Activated T-helper 2 cell treated with anti-CD3 and anti-CD28 coated beads, Interferon-gamma antibody, Interleukin-2, Interleukin-4, amounts not matched to agents 10 μg/mL and 5 μg/mL and 100 μg/mL, durations not matched to agents 14 hours and 24 hours and 36 hours (primary cell): ENCODE measurements at regions not wholly inside any gene's neighbourhood (a gene's known extent, or its start where the extent isn't known, plus 50 kb on each side); places are given as distances from the start of the nearest gene placed in this dataset.
"Not testable (repeated sequence)": the region's sequence is repeated elsewhere in the genome, so short reads cannot be mapped to it uniquely, and the experiment has no call there.

ENCODE experiments used
- DNase-seq: peaks from one replicate; pipeline ENCODE4 v3.0.0; 2021; ENCODE audit warnings: low spot score
- H3K27ac Mint-ChIP-seq: one replicate; pipeline ENCODE4 v1.8.0; 2021; ENCODE audit warnings: mixed read lengths
- H3K27me3 Mint-ChIP-seq: one replicate; pipeline ENCODE4 v1.8.0; 2021; ENCODE audit warnings: low read depth, mixed read lengths
- H3K36me3 Mint-ChIP-seq: one replicate; pipeline ENCODE4 v1.8.0; 2021; ENCODE audit warnings: low read depth, mixed read lengths
- H3K4me1 Mint-ChIP-seq: one replicate; pipeline ENCODE4 v1.8.0; 2021; ENCODE audit warnings: low read depth, mixed read lengths
- H3K4me3 Mint-ChIP-seq: one replicate; pipeline ENCODE4 v1.8.0; 2021; ENCODE audit warnings: low read depth, mild to moderate bottlenecking, moderate library complexity, mixed read lengths
- H3K9me3 Mint-ChIP-seq: one replicate; pipeline ENCODE4 v1.8.0; 2021; ENCODE audit warnings: mixed read lengths
- intact Hi-C: fragments of 100-400 bp; cut with micrococcal nuclease; formaldehyde crosslinking; loops from one replicate; pipeline ENCODE4 v1.15.1; 2023

DNA sequence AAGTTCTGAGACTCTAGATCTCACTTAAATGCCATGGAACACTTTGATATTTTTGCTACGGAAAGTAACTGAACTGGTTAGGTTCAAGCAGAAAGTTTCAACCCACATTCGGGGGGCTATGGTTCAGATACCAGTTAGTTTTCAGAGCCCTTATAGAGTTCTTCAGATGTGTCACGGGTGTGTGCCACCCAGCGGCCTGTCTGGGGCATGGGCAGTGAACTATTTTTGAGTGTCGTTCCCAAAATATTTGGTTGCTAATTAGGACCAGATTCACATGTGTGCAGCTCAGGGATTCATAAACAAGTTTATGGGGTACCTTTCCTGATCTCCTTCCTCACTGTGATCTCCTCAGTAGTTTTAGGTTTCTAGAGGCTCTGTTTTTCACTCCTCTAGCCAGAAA lies 271.9 kb downstream of the C7orf25 start:
- no peak for DNase-seq
- intact Hi-C loops, result no loop called here
- H3K27me3 Mint-ChIP-seq, result no peaks in the 10 kb centered on the region
- no peak overlapping the region for H3K27ac Mint-ChIP-seq
- no peaks in the 10 kb centered on the region for H3K4me1 Mint-ChIP-seq
- H3K36me3 Mint-ChIP-seq, result no peaks in the 10 kb centered on the region
- H3K9me3 Mint-ChIP-seq, result no peaks in the 10 kb centered on the region
- H3K4me3 Mint-ChIP-seq, result no peak overlapping the region

DNA sequence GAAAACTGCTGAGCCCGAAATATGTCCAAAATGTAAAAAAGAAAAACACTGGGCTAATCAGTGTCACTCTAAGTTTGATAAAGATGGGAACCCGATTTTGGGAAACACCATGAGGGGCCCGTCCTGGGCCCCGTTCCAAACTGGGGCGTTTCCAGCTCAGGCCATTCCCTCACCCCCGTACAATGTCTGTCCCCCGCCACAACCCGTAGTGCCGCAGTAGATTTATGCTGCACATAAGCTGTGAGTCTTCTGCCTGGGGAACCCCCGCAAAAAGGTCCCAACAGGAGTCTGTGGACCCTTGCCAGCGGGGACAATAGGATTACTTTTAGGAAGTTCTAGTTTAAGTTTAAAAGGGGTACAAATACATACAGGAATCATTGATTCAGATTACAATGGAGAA lies 275.5 kb downstream of the C7orf25 start:
- H3K4me3 Mint-ChIP-seq, H3K36me3 Mint-ChIP-seq, H3K27ac Mint-ChIP-seq, intact Hi-C loops, H3K27me3 Mint-ChIP-seq, DNase-seq, H3K9me3 Mint-ChIP-seq, H3K4me1 Mint-ChIP-seq: not testable (repeated sequence)

DNA sequence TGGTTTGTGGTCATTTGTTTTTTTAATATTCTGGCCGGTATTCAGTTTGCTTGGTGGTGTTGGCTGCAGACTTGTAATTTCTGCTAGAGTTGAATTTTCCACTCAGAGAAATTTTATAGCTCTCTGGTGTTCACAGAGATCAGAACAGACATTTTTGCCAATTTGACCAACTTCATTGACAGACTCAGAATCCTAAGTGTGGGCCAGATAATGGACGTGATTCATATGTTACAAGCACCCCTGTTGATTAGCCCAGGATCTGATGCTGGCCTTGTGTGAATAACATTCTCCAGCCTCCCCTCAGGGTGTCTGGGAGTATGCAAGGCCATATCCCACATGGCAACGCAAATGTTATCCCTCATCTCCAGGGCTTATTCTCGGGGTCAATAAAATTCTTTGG lies 283.8 kb downstream of the C7orf25 start:
- Mint-ChIP-seq H3K4me1 (no peaks in the 10 kb centered on the region), H3K27me3 (no peaks in the 10 kb centered on the region), H3K9me3 (no peaks in the 10 kb centered on the region), H3K27ac (no peak overlapping the region), H3K4me3 (no peak overlapping the region), H3K36me3 (no peaks in the 10 kb centered on the region)
- no peak for DNase-seq
- intact Hi-C loops, result no loop called here

DNA sequence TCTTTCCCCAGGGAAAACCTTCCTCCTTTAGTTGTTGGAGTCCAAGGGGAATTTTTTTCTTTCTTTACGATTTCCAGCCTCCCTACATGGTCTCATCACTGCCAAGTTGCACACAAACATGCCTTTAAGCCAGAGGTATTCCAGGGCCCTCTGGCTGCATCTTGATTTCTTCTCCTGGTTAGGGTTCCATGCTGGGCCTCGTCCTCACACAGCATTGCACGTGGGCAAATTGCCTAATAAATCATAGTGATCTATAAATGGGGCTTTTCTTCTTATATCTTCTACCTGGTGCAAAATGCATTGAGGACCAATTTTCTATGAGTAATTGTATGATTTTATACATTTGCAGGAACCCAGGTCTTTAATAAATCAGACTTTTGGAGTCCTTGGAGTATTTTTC lies 284.2 kb downstream of the C7orf25 start:
- no peaks in the 10 kb centered on the region for H3K4me1 Mint-ChIP-seq
- H3K9me3 Mint-ChIP-seq, result no peaks in the 10 kb centered on the region
- H3K36me3 Mint-ChIP-seq, result no peaks in the 10 kb centered on the region
- intact Hi-C loops, result no loop called here
- H3K4me3 Mint-ChIP-seq, result no peak overlapping the region
- H3K27me3 Mint-ChIP-seq, result no peaks in the 10 kb centered on the region
- DNase-seq, result no peak
- no peak overlapping the region for H3K27ac Mint-ChIP-seq

DNA sequence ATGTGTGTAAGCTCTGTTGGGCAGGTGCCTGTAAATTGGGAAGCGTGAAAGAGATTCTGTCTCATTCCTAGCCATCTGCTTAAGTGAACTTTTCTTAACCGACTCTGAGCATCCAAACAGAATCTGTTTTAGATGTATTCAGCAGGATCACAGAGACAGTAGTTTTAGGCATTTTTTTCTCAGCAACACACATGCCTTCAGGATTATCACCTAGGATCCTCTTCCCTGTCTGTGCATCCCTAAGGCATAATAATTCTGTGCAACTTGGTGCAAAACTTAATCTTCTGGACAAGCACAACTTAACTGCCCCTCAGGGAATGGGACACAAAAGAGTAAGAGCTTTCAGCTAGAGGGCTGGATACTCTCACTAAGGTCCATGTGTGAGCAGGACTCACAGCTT lies 284.8 kb downstream of the C7orf25 start:
- intact Hi-C loops, result no loop called here

DNA sequence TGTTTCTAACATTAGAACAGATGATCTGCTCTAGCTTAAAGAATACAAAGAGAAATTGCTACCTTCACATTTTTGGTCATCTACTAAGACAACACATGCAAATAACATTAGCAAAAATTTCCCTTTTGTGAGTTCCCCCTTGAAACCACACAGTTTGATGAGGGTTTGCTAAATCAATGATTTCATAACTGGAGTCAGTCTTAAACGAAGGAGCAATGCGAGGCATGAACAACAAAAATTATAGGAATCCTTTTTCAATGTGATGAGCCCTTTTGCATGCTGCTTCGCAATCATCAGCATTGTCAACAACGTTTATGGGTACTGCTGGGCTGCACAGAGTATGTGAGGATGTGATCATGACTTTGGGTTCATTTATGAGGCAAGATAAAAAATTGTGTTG lies 286.4 kb downstream of the C7orf25 start:
- Mint-ChIP-seq H3K36me3 (no peaks in the 10 kb centered on the region), H3K27me3 (no peaks in the 10 kb centered on the region), H3K27ac (no peak overlapping the region), H3K9me3 (no peaks in the 10 kb centered on the region), H3K4me3 (no peak overlapping the region), H3K4me1 (no peaks in the 10 kb centered on the region)
- intact Hi-C loops, result no loop called here
- no peak for DNase-seq

More for the DNA sequence above, 284.8 kb downstream of the C7orf25 start:
- DNase-seq, result no peak
- Mint-ChIP-seq H3K27me3 (no peaks in the 10 kb centered on the region), H3K4me3 (no peak overlapping the region), H3K9me3 (no peaks in the 10 kb centered on the region), H3K36me3 (no peaks in the 10 kb centered on the region), H3K4me1 (no peaks in the 10 kb centered on the region), H3K27ac (no peak overlapping the region)

DNA sequence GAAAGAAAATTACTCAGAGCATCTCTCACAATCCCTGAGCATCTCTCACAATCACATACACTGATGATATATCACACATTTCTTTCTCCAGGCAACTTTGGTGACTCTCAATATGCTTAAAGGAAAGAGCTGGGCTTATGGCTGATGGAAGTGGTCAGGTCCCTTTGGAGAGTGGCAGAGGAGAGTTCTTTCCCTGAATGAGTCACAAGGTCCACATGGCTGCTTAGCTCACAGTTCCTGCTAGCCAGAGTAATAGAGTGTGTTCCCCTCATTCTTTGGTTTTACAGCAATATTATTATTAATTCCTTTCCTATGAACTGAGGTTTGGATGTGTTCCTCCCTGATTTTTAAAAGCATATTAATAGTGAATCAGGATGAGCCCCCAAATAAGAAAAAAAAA lies 287.4 kb downstream of the C7orf25 start:
- Mint-ChIP-seq H3K4me1 (no peaks in the 10 kb centered on the region), H3K4me3 (no peak overlapping the region)
- intact Hi-C loops, result no loop called here

DNA sequence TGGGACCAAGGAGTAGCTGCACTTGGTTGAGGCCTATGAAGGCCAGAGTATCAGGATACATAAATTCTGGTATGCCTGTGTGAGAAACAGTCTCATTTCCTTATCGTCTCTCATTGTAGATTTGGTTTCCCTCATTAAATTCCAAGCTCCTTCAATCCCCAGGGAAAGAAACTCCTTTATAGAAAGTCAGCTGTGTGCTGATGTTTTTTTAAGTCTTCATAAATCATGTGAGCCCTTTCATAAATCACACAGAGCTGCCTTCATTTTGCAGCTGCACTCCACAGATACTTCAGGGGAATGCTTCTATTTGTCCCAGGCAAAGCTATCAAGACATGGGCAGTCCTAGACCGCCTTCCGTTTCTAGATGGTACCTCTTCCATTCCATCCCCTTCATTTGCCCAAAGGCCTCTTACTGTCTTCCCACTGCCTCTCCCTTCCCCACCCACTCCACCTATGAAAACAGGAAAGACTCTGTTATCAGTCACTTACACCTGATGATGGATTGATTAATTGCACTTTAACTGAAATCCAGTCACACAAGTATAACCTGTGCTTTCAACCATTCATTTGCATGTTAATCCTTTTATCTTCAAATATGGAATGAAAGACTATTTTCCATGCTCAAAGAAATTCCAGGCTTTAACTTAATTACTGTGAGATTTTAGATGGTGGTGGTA lies 290.2 kb downstream of the C7orf25 start:
- intact Hi-C loops, result no loop called here

More for the DNA sequence above, 287.4 kb downstream of the C7orf25 start:
- no peak overlapping the region for H3K27ac Mint-ChIP-seq
- no peaks in the 10 kb centered on the region for H3K9me3 Mint-ChIP-seq
- H3K36me3 Mint-ChIP-seq, result no peaks in the 10 kb centered on the region
- no peaks in the 10 kb centered on the region for H3K27me3 Mint-ChIP-seq
- no peak for DNase-seq

DNA sequence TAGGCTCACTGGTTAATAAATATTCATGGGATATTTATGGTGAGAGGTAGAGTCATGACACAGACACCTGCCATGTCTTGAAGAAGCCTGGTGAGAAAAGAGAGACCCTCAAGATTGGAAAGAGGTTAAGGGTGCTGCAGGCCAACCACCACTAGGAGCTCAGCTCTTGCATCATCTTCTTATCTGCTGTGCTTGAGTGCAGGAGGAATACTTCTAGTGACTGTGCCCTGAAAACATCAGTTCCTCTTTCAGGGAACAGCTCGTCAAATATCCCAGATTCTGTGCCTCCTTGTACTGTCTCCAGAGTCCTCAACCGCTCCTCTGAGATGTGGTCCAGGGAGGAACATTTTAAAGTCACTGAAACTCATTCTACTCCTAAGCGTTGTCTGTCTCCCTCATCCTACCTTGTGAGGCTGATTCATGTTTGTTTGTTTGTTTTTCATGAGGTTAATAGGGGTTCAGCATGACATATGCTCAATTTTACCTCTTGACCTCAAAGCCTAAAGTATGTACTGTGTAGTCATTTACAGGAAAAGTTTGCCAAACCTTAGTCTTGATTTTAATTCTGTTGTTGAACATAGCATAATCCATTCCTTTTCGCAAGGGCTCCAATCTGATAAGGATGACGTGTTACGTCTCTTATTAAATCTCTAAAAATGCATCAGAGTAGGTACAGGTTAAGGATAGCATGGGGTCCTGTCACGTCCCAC lies 293.1 kb downstream of the C7orf25 start:
- no peaks in the 10 kb centered on the region for H3K36me3 Mint-ChIP-seq
- no peak overlapping the region for H3K4me3 Mint-ChIP-seq
- H3K27me3 Mint-ChIP-seq, result no peaks in the 10 kb centered on the region
- no peaks in the 10 kb centered on the region for H3K4me1 Mint-ChIP-seq
- no peaks in the 10 kb centered on the region for H3K9me3 Mint-ChIP-seq
- intact Hi-C loops, result no loop called here
- no peak for DNase-seq
- no peak overlapping the region for H3K27ac Mint-ChIP-seq

More for the DNA sequence above, 290.2 kb downstream of the C7orf25 start:
- Mint-ChIP-seq H3K4me1 (no peaks in the 10 kb centered on the region), H3K4me3 (no peak overlapping the region), H3K36me3 (no peaks in the 10 kb centered on the region), H3K27ac (no peak overlapping the region), H3K9me3 (no peaks in the 10 kb centered on the region), H3K27me3 (no peaks in the 10 kb centered on the region)
- no peak for DNase-seq

DNA sequence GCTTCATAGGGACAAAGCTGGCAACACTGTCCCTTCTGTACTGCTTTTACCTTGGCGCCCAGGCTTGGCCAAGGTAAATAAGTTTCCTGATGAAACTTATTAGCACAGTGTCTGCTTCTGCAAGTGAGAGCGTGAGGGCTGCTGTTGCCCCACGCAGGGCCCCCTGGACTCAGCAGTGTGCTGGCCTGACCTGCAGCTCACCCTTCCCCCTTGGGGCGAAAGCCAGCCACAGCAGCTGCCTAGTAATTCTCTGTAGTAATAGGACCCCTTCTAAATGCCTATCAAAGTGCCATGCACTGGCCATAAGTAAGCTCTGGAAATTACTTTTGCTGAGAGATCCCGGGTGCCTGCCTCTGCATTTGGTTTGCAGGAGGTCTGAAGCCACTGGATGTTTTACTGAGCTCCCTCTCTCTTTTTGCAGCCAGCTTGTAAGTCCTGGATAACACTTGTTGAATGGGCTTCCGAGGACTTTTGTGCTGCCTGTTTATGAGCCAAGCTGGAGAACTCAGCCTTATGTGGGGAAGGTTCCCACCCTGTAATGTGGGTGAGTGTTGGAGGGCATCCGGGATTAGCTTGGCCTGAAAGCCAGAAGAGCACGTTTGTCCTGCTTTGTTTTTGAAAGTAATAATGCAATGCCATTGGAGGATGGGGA lies 293.9 kb downstream of the C7orf25 start:
- Mint-ChIP-seq H3K4me3 (no peak overlapping the region), H3K9me3 (no peaks in the 10 kb centered on the region), H3K4me1 (no peaks in the 10 kb centered on the region), H3K36me3 (no peaks in the 10 kb centered on the region), H3K27me3 (no peaks in the 10 kb centered on the region), H3K27ac (no peak overlapping the region)
- intact Hi-C loops, result no loop called here
- no peak for DNase-seq

DNA sequence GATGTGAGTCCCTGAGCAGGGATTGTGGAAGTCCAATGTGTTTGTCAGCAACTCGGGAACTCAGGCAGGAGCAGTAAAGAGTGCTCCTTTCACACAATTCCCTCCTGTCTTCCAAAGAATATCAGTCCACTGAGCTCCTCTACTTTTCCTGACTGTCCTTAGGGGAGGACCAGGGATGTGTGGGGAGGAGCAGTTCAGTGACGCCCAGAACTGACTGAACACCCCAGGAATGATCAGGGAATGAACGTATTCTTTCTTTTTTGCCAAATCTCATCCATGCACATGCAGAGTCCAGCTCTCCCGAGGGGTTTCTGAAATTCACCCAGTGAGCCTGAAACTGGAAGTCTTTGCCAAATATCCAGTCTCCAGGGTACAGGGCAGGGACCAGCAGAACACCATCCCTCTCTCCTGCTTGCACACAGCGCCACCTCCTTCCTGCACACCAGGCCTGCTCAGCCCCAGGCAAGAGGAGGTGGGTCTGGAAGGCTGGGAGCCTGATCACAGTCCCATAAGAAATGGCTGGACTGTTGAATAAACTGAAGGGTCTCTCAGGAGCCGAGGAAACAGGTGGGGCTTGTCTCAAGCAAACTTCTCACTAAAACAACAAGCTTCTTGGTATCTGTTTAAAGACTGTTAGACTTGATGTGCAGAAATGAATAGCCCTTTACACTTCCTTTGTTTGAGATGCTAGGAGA lies 294.7 kb downstream of the C7orf25 start:
- Mint-ChIP-seq H3K4me3 (no peak overlapping the region), H3K27ac (no peak overlapping the region), H3K9me3 (no peaks in the 10 kb centered on the region), H3K27me3 (no peaks in the 10 kb centered on the region), H3K36me3 (no peaks in the 10 kb centered on the region), H3K4me1 (no peaks in the 10 kb centered on the region)
- no peak for DNase-seq
- intact Hi-C loops, result no loop called here

DNA sequence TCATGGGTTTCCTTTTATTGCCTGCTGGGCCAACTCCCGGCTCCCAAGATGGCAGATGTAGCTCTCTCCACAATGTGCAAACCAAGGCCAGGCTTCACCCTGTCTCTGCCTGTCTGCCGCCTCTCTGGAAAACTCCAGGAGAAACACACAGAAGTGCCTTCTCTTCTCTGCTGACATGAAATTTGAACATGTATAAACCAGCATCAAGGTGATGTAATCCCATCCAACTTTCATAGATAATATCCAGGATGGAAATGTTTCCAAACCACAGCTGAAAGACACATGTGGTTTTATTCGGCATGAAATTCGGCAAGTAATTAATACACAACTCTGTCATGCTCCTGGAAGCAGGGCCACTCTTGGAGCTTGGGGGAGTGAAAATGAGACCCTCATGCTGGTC lies 297.2 kb downstream of the C7orf25 start:
- no peaks in the 10 kb centered on the region for H3K4me1 Mint-ChIP-seq
- intact Hi-C loops, result no loop called here
- H3K4me3 Mint-ChIP-seq, result no peak overlapping the region
- H3K36me3 Mint-ChIP-seq, result no peaks in the 10 kb centered on the region
- DNase-seq, result no peak
- H3K27ac Mint-ChIP-seq, result no peak overlapping the region
- no peaks in the 10 kb centered on the region for H3K27me3 Mint-ChIP-seq
- H3K9me3 Mint-ChIP-seq, result no peaks in the 10 kb centered on the region

DNA sequence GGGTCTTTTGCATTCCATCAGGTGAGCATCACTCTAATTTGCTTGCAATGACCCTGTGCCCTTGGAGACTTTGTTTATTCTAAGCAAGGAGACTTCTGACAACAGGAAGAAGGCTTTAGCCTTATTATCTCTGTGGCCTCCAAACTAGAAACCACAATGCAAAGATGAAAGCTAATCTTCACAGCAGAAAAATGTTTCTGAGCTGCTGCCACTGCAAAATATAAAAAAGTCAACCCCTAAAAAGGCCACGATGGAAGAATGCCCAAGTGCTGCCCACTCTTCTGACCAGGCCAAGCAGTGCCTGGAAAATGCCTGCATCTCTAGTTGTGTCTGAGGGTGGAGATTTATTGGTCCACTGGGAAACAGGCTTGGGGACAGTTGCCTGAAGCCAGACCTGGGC lies 299.9 kb downstream of the C7orf25 start:
- H3K9me3 Mint-ChIP-seq, result no peaks in the 10 kb centered on the region
- no peaks in the 10 kb centered on the region for H3K36me3 Mint-ChIP-seq
- intact Hi-C loops, result no loop called here
- no peaks in the 10 kb centered on the region for H3K4me1 Mint-ChIP-seq
- H3K27me3 Mint-ChIP-seq, result no peaks in the 10 kb centered on the region
- no peak overlapping the region for H3K27ac Mint-ChIP-seq
- DNase-seq, result no peak
- no peak overlapping the region for H3K4me3 Mint-ChIP-seq
